WERI-Rb-1 (cell line): ENCODE measurements at regions not wholly inside any gene's neighbourhood (a gene's known extent, or its start where the extent isn't known, plus 50 kb on each side); places are given as distances from the start of the nearest gene placed in this dataset.
A peak's percentile ranks its signal among the peaks of the same experiment; 100 is the strongest.

Experiments used
- DNase-seq: peaks from one replicate; pipeline ENCODE4 v3.0.0-alpha.2; 2020
- H3K27ac ChIP-seq: fragments of 250-450 bp; sonication (Bioruptor Pico); 2 replicates; pipeline ENCODE4 v1.5.1; 2020; ENCODE audit warnings: mild to moderate bottlenecking, moderate library complexity
- H3K27me3 ChIP-seq: fragments of 250-450 bp; sonication (Bioruptor Pico); 2 replicates; pipeline ENCODE4 v1.5.1; 2021; ENCODE audit warnings: mild to moderate bottlenecking, low read depth, moderate library complexity; ENCODE audit not compliant: insufficient read depth, severe bottlenecking
- H3K36me3 ChIP-seq: fragments of 250-450 bp; sonication (Bioruptor Pico); 2 replicates; pipeline ENCODE4 v1.5.1; 2020; ENCODE audit warnings: mild to moderate bottlenecking, moderate library complexity
- H3K4me3 ChIP-seq: 2 replicates; pipeline ENCODE4 v1.5.1; 2011; ENCODE audit warnings: low read depth, mild to moderate bottlenecking, control low read depth, low read length
- H3K9me3 ChIP-seq: fragments of 250-450 bp; sonication (Bioruptor Pico); 2 replicates; pipeline ENCODE4 v1.5.1; 2021; ENCODE audit warnings: mild to moderate bottlenecking, moderate library complexity; ENCODE audit not compliant: severe bottlenecking
- CTCF ChIP-seq: IDR thresholded peaks from 2 replicates; pipeline ENCODE4 v1.5.1; 2011; ENCODE audit warnings: low read depth, mild to moderate bottlenecking, control low read depth, inconsistent platforms, low read length

DNA sequence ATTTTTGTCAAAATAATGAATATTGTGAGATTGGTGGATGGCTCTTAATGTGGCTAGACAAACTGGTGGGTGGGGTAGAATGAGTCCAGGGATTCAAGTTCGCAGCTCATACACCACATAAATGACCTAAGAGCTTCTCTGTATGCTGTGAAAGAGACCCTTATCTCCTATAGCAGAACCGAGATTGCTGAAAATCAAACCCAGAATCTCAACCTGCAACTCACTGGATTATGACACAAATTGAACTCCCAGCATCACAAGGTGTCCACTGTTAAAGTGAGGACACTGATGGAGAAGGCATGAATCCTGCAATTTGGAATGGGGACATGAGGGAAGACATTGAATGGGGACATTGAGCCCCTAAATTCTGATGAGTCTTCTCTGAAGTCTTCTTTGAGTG is 51.3 kb upstream of the CNKSR3 start:
- no peaks in the 10 kb centered on the region for H3K27me3 ChIP-seq
- no peak overlapping the region for H3K27ac ChIP-seq
- no peaks in the 10 kb centered on the region for H3K9me3 ChIP-seq
- no peaks in the 10 kb centered on the region for H3K36me3 ChIP-seq
- H3K4me3 ChIP-seq: no peak overlapping the region
- TF ChIP-seq CTCF: no peak
- DNase-seq: no peak

- Histone ChIP-seq H3K4me3 (no peak overlapping the region), H3K27me3 (no peaks in the 10 kb centered on the region), H3K27ac (no peak overlapping the region), H3K36me3 (no peaks in the 10 kb centered on the region), H3K9me3 (no peaks in the 10 kb centered on the region)
- TF ChIP-seq CTCF: no peak
- DNase-seq: no peak
Measured at GRCh38 chr6:154565331-154565730, 54.8 kb upstream of the CNKSR3 start.

GRCh38 chr6:154566866-154567265 is 56.4 kb upstream of the CNKSR3 start:
- DNase-seq: no peak

DNA sequence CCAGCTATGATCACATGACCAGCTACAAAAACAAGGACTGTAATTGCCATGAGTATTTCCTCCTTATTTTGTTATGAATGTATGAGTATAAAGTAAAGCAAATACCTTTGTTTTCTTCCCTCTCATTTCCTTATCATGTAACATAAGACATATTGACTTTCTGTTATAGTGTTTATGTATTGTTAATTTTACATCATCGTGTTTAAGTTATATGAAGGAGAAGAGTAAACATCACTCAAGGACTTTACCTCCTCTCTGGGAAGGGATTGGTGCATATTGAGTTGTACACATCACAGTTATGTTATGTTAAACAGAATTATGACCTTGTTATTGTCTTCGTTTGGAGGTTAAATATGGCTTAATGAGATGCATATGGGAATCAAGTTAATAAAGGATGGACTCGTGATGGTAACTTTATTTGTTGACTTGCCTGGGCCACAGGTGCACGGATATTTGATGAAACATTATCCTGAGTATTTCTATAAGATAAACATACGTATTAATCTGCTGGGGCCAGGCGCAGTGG is 57.3 kb upstream of the CNKSR3 start:
- no peak for DNase-seq
- H3K27ac ChIP-seq: no peak overlapping the region
- H3K4me3 ChIP-seq: no peak overlapping the region
- no peaks in the 10 kb centered on the region for H3K9me3 ChIP-seq
- H3K27me3 ChIP-seq: no peaks in the 10 kb centered on the region
- no peak for TF ChIP-seq CTCF
- H3K36me3 ChIP-seq: no peaks in the 10 kb centered on the region

More at GRCh38 chr6:154566866-154567265, 56.4 kb upstream of the CNKSR3 start:
- H3K36me3 ChIP-seq: no peaks in the 10 kb centered on the region
- no peak for TF ChIP-seq CTCF
- no peaks in the 10 kb centered on the region for H3K27me3 ChIP-seq
- H3K4me3 ChIP-seq: no peak overlapping the region
- no peak overlapping the region for H3K27ac ChIP-seq
- no peaks in the 10 kb centered on the region for H3K9me3 ChIP-seq

DNA sequence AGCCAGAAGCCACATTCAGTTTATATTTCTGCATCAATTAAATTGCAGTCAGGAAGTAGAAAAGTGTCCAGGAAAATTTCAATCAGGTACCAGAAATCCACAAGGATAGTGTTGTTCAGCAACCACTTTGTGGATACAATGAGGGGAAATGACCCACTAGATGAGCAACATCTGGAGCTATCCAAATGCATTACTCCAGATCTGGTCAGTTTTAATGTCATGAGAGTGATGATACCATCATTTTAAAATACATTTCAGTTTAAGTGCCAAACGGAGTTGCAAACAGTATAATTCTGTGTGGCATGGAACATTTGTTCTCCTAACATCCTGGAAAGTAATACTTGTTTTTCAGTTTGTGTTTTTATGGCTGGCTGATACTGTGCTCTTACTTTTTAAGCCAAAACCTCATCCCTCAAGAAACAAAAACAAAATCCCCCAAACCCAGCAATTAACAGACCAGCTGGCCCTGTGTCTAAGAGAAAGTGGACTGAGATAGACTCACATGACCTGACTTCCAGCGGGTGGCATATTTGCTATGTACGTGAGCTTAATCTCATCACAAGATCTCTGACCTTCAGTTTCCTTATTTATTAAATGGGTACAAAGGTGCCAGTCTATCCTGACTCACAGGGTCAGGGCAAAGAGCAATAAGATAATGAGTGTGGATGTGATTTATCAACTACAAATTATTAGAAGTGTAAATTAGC is 58.8 kb upstream of the CNKSR3 start:
- DNase-seq: peak; percentile 10
- Histone ChIP-seq H3K27me3 (no peaks in the 10 kb centered on the region), H3K4me3 (no peak overlapping the region), H3K9me3 (no peaks in the 10 kb centered on the region), H3K27ac (no peak overlapping the region), H3K36me3 (no peaks in the 10 kb centered on the region)
- no peak for TF ChIP-seq CTCF

DNA sequence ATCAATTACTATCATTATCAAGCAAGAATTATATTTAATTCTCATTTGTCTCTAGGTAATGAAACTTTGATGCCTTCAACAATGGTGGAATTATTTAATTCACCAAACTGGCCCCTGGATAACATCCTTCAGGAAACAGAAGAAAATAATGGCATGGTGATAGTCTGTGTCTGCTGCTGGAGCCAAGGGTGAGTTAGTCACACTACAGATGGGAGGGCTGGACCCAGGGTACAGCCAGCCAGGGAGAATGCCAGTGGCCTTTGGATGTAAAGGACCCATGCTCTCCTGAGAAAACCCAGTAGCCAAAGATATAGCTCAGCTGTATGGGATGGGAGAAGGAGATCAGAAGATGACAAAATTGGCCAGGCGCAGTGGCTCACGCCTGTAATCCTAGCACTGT is 60.0 kb upstream of the CNKSR3 start:
- no peaks in the 10 kb centered on the region for H3K27me3 ChIP-seq
- no peaks in the 10 kb centered on the region for H3K9me3 ChIP-seq
- TF ChIP-seq CTCF: no peak
- no peak overlapping the region for H3K27ac ChIP-seq
- H3K4me3 ChIP-seq: no peak overlapping the region
- no peaks in the 10 kb centered on the region for H3K36me3 ChIP-seq
- no peak for DNase-seq
